Kidney capillary endothelial cell (primary cell): ENCODE measurements at regions not wholly inside any gene's neighbourhood (a gene's known extent, or its start where the extent isn't known, plus 50 kb on each side); places are given as distances from the start of the nearest gene placed in this dataset.

ENCODE experiments used
- DNase-seq: peaks from one replicate; pipeline ENCODE4 v3.0.0-alpha.2; 2018; ENCODE audit warnings: low spot score

DNA sequence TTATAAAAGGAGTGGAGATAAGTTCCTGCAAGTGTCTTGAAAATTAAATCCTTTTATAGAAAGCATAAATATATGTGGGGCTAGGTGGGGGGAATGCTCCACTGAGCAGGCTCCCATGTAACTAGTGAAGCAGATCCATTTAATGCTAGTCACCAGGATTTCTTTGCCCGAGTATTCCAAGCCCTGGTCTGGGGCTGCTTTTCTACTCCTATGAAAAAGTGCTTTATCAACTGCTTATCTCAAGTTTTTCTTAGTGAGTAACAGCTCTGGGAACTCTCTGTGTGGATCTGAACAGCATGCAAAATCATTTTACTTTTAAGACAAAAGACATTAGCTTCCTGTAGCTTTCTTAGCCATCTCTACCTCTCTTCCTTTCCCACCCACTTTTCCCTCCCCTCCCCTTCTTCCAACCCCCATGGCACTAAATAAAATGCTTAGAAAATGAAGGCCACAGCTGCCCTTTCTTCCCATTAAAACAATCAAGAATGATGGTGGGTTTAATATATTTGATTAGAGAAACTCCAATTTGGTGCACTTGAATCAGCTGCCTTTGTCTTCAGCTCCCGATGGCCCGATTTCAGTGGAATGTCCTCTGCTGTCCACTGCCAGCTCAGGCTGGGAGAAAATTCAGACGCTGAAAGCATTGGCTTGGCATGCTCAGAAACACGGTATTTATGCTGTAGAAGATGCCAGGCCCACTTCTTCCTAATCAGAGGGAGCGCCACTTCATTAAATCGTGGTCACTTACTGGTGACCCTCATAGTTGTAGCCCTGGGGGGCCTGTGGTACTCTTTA lies 475.1 kb downstream of the FOXO1 start:
- no peak for DNase-seq

DNA sequence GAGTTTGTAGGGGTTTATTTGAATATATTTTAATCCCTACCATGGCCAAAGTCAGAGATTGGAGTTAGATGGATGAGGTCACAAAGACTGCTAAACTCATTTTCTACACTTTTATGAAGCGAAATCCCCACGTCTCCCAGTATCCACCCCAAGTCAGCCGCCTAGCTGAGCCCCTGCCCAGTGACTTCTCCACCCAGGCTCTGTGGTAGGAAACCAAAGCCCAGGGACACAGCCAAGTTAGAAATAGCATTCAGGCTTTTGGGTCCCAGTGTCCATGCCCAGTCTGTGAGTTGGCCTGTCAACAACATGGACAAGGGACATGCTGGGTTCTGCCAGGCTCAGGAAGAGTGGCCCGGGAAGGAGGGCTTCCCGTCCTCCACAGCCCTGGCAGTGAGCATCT lies 474.0 kb downstream of the FOXO1 start:
- no peak for DNase-seq

DNA sequence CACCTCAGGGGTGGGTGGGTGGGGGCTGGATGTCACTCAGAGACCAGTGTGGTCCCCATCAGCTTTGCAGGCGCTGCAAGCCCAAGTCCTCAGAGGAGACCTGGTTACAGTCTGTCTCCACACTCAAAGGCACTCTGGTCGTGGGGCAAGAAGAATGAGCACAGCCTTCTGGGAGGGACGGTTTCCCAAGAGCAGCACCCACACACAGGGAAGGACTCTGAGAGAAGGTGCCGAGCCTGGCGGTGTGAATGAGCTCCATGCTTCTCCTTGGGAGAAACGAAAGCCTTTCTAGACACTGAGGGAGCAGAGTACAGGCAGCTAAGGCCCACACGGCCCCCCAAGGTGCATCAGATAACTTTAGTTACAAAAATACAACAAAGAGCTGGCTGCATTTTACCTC lies 473.6 kb downstream of the FOXO1 start:
- no peak for DNase-seq

DNA sequence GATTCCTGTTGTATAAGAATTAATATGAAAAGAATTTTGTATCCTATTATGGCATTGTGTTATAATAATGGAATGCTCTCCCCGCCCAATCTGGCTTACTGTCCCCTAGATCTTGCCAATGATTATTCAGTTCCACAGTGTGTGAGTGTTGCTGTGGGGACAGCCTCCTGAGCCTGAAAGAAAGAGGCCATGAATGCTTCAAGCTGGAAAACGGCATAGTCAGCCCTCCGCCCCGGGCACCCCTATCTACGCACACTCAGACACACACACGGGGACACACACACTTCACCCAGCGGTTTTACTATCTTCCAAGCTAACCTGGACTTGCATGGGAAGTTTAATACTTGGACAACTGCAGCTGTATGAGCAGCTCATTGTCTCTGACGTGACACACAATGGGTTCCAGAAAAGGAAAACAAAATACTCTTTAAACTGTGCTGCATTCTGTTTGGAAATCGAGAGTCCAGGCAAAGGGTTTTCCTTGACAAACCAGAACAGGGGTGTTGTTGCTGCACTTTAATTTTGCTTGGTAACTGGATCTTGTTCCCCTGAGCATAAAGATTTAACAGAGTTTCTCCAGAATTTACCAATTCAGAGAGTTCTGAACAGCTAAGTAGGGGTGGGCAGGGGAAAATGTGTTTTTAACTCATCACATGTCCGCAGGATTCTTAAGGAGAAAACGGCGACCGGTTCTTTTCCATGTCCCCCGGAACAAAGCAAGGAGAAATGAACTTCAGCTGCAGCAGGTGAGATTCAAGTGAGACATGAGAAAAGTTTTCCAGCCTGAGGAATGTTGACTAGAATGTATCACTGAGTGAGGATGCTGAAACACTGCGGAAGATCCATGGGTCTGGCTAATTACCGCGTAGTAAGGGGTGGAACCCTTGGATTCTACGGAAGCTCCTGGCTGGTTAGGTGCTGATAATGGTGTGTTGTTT lies 472.9 kb downstream of the FOXO1 start:
- no peak for DNase-seq

DNA sequence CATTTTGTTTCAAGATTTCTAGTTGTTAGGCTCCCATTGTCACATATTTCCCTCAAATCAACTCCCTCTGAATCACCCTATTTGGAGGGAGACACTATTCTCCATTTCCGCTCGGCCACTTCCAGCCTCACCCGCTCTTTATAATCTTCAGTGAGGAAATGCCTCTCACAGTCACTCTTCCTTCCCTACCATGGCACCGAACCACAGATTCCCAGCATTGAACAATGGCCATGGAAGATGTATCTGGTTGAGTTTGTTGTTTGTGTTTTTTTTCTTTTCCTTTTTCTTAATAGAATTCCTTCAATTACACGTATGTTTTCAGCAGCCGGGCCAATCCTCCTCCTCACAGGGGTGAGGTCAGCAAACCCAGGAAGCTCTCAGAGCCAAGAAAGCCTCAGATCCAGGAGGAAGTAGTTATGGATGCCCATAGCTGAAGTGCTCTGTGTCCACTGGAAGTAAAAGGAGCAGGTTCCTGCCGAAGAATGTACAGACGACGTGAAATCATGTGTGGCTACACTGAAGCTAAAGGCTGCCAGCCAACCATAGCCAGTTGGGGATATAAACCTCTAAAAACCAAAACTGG lies 472.1 kb downstream of the FOXO1 start:
- DNase-seq = peak; percentile 100

DNA sequence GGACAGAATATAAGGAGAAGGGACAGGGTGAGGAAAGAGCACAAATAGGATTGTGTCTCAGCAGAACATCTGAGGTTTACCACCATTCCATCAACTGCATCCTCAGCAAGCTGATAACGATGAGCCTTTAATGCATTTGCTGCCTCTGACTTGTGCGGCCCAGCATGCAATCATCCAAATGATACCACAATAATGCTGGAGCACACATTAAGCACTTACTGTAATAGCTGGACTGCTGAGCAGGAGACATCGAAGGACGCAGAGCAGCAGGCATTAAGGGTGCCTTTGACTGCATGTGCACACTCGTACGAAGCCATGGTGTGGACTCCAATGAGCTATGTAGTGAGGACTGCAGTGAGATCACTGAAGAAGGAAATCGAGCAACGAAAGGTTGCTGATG lies 469.4 kb downstream of the FOXO1 start:
- DNase-seq = no peak

DNA sequence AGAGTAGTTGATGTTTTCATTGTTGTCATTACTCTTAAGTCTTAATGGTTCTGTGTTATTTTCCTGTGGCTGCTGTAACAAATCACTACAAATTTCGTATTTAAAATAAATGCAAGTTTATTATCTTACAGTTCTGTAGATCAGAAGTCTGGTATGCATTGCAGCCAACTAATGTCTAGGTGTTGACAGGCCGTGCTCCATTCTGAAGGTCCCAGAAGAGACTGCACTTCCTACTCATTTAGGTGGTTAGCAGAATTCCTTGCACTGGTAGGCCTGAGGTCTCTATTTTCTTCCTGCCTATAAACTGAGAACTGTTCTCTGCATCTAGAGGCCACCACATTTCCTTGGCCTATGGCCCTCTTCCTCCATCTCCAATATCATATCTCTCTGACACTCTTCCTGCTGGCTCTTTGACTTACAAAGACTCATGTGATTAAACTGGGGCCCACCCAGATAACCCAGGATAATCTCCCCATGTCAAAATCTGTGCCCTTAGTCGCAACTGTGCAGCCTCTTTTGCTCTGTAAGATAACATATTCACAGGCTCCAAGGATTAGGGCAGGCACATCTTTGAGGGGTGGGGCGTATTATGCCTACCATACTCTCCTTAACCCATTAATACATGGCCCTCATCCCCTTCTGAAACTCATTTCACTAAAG lies 468.4 kb downstream of the FOXO1 start:
- no peak for DNase-seq

DNA sequence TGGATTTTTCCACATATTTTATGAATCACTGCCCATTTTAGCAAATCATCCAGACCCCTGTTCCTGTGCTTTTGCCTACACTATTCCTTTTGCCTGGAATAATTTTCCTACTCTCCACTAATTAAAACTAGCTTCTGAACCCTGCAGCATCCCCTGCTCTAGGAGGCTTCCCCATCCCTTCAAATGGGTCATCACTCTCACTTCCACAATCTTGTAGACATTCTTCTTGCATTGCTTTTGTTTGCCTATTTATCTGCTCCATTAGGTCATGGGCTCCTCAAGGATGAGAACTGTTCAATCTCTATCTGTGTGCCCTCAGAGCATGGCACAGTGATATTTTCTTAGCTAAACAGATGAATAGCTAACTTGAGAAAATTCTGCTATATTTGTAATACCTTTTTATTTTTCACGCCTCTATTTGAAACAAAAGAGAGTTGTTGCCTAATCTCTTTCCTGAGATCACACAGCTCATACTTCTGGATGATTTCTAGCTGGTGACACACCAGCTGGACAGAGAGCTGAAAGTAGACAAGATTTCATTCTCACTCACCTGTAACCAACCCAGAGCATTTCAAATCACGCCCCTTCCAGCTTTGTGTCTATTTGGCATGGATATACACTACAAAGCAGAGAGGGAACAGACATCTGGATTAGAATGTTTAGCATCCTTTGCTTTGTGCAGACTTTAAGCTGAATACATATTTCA lies 466.0 kb downstream of the FOXO1 start:
- DNase-seq = no peak

DNA sequence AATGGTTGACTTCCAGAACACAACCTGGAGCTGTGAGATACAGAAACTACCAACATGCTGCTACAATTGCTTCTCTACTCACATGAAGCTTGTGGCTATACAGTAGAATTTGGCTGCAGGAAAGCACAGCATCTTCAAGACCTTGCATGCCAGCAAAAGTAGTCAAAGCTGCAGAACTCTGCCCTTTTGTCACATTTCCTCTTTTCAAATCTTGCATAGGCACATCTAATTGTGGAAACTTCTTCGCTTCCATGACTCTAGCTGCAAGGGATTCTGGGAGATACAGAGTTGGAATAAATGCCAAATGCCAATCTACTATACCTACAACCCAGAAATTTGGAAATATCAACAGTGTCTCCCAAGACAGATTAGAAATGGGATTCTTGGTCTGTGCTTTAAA lies 462.2 kb downstream of the FOXO1 start:
- no peak for DNase-seq

DNA sequence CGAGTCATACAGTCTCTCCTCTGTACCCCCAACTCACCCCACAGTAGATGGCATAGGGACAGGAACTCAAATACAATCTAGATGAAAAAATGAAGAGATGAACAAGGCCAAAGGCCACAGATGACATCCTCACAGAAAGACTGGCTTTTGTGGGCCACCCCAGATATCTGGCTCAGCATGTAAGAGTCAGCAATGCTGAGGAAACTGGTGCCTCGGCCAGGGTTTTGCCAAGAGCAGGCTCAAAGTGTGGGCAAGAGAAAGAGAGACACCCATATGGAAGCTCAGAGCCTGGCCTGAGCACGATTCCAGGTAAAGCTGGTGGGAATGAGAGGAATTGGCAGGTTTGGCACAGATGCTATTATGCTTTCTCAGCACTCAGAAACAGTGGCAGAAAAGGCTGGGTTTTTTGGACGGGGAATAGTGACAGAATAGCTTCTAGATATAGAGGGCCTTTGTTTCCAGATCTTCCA lies 460.6 kb downstream of the FOXO1 start:
- DNase-seq = no peak

DNA sequence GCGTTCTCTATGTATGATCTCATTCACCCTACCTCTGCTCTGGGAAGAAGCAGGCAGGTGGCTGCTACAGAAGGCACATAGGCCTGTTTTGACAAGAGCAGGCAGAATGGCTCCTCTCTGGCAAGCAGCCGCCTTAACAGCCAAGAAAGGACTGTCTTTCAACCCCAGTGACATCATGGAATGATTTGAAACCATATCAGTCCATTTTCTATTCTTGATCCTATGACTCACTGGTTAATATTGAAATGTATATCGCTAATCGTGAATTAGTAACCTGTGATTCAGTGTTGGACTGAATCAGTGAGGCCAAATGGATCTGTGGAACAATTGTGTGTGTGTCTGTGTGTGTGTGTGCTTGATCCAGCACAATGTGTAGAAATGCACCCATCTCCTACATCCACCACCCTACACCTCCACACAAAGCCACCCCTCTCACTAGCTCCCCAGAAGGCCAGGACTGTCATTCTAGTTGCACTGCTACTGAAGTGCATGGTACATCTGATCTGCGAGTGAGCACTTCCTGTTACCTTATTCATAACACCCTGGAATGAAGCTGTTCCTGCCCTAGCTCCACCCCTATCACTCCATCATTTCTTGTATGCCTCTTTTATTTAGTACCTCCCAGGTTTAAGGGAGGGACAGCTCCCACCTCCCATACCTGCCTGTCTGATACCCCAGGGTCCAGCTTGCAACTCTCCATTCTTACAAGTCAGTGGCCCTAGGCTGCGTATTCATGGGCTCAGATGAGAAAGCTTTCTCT lies 460.0 kb downstream of the FOXO1 start:
- DNase-seq = peak; percentile 71

DNA sequence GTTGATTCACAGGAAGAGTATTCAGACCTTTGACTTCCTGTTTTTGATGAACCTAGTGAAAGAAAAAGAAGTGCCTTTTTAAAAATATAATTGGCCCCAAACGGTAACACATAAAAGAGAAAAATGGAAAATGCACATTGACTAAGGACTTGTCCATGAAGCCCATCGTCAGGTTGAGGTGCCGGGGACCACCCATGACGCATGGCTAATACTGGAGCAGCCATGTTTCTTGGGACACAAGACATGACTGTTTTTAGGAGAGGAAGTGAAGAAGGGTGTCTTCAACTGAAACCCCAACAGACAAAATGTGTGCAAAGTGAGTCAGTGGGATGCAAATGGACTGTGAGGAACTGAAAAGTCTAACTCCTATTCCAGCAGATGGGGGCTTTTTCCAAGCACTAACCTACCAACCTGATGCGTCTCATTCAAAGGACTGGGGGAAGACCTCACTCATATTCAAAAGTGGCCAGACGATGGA lies 459.4 kb downstream of the FOXO1 start:
- DNase-seq = no peak

DNA sequence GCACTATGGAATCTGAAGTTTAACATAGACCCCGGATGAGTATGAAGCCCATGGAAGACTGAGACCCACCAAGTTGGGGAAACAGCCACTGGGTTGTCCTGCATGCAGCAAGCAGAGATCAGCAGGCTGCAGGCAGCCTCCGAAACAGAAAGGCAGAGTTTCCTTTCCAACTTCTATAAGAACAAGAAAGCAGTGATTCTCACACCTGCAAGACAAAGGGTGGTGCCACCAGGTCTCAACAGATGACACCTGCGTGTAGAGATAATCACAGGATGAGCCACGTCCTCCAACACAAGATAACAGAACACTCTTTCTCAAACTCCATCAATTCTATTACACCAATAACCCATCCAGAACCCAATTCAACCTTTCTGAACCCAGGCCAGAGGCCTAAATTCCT lies 457.9 kb downstream of the FOXO1 start:
- DNase-seq = no peak

DNA sequence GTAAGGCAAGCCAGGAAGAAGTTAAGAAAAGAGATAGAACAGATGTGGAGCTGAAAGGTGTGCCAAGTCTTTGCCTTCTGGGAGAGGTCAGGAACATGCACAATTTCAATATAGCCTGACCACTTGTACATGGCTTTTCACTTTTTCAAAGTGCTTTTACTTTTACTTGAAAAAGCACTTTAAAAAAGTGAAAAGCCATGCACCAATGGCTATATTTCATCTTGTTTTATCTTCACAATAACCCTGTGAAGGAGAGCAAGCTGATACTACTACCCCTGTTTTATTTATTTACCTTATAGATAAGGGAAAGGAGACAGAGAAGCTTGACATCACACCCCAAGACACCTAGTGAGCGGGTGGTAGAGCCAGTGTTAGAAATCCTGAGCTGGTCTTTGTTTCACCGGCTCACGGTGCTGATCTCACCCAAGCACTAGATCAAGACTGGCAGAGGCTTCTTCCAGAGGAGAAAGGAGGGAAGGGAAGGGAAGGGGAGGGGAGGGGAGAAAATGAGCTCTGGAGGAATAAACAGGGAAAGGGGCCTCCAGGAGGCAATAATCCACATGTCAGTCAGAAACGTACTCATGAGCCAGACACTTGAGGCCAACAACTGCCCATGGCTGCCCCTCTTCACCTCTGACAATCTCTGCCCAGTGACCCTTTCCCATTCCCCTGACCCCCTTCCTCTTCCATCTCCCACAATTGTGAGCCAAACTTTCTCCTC lies 455.4 kb downstream of the FOXO1 start:
- DNase-seq = no peak

DNA sequence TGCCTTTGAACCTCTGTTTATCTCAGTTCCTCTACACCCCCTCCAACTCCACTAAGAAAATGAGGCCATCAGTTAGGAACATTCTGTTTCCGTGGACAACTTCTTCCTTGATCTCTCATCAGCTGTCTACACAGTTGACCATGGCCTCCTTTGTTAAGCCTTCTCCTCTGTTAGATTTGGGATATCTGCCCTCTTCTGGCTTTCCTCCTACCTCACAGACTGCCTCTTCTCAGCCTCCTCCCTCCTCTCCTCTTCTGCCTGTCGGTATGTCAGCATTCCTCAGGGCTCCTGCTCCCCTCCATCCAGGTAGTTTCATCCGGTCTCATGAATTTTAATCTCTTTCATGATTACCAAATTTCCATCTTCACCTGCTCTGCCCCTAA lies 454.9 kb downstream of the FOXO1 start:
- DNase-seq = no peak

DNA sequence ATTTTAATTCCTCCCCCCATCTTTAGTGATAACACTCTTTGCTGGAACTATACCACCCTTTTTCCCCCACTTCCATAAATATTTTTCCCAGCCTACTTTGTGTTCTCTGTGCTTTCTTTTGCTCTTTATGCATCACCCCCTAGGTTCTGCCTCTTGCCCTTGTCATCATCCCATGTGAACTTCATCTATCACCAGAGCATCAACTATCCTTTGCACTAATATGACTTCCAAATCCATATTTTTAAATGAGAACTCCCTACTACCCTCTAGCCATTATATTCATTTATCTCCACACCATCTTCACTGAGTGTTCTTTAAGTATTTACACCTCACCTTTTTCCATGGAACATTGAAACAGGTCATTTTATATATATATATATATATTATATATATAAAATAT lies 452.7 kb downstream of the FOXO1 start:
- no peak for DNase-seq

DNA sequence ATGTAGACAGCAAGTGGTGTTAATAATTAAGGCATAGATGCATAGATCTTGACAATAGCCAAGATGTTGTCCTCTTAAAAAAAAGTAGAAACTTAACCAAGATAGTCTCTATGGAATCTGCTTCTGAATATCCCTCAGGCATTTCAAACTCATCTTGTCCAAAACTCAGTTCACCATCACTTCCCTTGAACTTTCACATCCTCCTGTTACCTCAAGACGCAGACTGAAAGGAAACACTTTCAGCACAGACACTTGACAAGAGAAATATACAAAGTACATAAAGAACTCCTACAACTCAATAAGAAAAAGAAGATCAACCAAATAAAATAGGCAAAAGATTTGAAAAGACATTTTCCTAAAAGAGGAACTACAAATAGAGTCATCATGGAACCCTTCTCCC lies 451.1 kb downstream of the FOXO1 start:
- no peak for DNase-seq

DNA sequence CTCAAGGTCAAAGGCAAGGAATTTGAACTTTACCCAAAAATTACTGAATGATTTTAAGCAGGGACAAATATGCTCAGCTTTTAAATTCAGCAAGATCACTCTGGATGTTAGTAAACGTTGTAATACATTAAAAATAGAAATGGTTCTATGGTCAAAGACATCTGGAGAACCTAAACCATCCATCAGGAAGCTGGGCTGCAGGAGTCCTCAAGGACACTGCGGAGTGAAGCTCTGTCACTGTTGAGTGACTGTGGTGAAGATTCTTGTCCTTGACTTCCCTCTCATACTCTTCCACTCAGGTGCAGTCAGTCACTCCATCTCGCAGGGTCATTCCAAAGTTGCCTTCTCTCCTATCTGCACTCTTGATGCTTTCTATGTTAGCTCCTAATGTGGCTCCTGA lies 450.7 kb downstream of the FOXO1 start:
- DNase-seq = no peak

DNA sequence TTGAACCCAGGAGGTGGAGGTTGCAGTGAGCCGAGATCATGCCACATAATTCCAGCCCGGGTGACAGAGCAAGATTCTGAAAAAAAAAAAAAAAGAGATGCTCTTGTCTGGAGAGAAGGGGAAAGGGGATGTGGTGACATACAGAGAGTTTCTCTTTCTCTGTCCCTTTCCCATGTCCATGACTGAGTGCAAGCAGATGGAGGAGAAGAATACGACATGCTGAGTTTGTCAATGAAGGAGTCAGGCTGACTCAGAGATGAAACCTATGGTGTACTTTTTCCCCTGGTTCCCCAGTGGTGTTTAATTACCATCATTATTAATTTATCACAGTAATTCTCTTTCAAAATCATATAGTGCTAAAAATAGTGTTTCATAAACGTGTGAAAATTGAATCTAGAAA lies 448.8 kb downstream of the FOXO1 start:
- no peak for DNase-seq

DNA sequence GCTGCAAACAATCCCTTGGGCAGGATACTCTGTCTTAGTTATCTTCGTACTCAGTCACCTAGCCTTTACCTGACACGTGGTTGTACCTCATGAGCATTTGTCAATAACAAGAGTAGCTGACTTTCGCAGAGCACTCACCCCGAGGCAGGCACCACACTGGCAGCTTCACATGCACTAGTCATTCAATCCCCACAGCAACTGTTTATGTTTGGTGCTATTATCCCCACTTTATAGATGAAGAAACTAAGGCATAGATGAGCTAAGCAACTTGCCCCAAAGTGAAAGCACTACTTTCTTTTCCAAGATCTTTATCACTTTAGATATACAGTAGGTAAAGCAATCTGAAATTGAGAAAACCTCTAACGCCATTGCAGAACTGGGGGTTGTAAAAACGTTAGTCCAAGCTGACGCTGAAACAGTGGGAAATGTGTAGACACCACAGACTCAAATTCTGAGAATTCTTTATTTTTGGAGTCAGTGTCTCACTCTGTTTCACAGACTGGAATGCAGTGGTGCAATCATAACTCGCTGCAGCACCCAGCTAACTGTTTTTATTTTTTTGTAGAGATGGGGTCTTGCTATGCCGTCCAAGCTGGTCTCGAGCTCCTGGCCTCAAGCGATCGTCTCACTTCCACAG lies 446.0 kb downstream of the FOXO1 start:
- DNase-seq = no peak
